Stimulated activated CD8-positive, alpha-beta memory T cell treated with anti-CD3 and anti-CD28 coated beads, Interleukin-7, amount 100 ng/mL, for 24 hours (primary cell): ENCODE measurements at regions not wholly inside any gene's neighbourhood (a gene's known extent, or its start where the extent isn't known, plus 50 kb on each side); places are given as distances from the start of the nearest gene placed in this dataset.

Experiments used
- DNase-seq: peaks from one replicate; pipeline ENCODE4 v3.0.0-alpha.2; 2020; ENCODE audit warnings: low read depth

DNA sequence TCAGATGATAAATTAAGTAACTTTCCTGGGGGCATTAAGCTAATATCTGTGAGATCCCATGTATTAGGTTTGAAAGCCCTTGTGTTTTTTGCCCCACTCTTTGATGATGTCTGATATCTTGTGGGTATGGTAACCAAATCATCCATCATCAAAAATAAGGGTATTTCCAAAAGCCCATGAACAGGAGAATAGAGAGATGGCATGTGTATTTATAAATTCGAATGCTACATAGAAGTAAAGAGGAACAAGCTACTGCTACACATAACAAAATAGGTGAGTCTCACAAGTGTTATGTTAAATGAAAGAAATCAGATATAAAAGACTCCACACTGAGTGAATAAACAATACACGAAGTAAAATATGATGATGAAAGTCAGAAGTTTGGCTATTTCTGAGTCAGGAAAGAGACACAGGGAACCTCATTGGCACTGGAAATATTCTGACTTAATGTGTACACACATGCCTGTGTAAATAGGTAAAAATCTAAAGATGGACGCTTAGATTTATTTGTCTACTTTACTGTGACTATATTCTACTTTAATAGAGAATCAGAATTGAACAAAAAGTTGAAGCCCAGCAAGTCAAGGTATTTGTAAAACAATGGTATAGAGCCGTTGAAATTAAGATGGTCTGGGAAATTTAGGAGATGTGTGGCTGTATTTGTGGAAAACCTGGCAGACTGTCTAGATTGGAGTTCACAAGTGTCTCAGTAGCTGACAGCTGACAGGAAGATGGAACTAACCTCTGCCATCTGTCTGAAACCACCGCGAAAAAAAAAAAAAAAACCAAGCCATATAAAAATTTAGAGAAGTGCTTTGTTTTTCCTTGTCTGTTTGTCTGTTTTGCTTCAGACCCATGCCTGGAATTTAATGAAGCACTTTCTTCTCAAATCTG, 111.0 kb upstream of the TGFBR2 start:
- no peak for DNase-seq

DNA sequence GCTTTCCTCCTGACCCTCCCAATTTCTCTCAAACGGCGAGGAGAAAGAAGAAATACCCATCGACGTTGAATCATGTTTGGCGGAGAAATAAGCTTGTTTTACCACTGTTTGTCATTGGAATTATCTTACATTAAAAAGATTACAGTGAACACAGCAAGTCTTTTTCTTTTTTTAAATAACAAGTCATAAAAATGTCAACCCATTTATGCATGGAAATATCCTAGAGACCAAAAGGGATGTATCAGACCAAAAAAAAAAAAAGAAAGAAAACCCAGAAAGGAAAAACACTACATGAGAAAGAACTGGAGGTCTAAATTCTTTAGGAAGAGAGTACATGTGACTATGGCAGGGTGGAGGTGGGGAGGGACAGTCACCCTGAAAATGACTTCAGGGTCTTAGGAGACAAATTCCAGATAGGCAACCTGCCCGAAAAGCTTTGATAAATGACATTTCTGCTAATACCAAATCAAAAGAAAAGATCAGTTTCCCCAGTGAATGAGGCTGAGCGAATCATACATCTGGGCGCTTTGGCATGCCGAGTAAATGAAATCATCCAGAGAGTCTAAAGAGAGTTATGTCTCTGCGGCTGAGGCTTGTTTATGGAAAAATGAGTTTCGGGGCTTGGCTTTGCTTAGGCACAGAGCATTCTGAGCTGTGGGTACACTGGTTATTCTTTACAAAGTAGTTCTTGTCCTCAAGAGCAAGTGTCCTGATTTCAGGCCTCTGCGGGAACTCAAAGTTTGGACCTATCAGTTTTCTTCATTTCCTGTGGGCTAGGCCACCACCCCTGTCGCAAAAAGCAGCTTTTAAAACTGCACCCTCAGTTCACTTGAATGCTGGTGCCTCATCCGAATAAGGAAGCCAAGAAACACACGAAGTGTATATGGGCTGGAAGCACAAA, 110.1 kb upstream of the TGFBR2 start:
- DNase-seq: no peak

DNA sequence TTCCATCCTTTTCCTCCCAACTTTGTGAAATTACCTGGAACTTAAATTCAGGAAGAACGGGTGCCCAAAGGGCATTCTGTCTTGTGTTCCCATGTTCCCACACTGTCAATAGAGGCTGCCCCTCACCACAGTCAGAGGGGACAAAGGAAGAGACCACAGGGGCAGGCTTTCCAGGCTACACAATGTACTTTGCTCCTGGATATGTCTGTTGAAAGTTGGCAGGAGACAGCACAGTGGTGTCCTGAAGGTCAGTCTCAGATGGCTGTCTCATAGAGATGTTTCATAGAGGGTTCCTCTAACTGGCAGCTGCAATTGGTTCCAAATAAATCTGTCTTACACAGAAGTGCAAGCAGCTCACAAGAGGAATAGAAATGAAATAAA, 107.8 kb upstream of the TGFBR2 start:
- no peak for DNase-seq

DNA sequence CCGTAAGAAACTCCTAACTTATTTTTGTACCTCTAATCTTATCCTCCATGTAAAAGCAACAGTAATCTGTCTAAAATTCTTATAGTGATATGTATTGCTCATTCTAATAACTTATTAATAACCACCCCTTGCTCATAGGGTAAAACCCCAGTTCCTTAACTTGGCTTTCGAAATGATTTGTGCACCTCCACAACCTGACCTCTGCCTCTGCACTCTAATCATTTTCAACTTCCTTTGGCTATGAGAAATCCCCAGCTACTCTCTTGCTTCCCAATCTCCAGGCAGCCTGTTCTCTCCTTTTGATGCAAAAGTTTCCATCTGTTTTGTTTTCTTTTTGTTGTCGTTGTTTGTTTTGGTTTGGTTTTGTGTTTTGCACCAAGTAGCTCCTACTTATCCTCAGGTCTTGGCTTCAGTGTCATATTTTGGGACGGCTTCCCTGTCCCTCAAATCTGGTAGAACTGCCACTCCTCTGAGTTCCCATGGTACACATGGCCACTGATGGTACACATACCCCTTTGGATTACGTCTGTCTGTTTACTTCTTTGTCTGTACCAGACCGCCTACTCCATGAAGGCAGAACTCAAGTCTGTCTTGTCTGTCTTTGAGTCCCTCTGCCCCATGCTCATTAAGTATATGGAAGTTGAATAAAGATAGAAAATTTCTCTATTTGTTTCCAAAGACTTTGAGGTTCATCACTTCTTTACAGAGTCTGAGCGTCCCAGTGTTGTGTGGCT, 105.6 kb upstream of the TGFBR2 start:
- DNase-seq: no peak

DNA sequence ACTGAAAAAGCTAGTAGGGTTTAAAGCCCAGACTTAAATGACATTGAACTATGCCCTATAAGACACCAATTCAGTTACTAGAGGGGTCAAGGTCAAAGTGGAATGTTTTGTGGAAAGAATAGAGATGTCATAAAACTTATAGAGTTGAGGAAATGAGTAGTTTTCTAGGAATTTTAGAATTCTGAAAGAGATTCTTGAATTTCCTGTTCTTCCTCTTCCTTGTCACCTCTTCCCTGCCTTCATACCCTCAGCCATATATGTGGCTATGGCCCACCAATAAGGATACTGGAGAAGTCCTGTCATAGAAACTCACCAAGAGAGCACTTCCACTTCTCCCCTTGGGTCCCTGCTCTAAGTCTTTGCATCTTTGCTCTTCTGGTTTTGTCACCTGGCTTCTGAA, 104.9 kb upstream of the TGFBR2 start:
- no peak for DNase-seq

DNA sequence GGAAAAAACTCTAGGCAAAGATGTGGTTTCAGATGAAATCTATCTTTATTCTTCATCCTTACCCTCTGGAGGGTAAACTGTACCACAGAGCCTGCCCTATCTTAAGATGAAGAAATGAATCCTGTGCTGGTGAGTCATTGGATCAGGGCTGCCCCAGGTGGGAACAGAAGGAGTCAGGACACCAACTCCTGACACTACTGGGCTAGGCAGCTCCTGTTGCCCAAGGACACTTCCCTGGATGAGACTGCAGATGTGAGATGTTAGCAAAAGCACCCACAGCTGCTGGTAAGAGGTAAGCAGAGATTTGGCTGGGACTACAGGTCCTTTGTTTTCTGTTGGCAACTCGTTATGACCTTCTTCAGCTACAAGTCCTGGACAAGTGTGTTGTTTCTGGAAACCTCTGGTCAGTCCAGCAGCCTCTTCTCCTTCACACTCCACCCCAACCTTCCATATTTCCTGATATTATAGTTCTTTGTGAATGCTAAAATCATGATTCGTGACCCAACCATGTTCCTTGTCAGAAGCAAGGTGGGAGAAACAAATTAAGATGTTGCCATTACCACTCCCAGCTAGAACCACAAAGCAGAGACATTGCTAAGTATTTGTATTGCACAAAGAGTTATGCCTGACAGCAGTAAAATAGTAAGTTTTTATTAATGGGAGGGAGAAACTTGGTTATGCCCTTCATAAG, 104.2 kb upstream of the TGFBR2 start:
- DNase-seq: no peak

DNA sequence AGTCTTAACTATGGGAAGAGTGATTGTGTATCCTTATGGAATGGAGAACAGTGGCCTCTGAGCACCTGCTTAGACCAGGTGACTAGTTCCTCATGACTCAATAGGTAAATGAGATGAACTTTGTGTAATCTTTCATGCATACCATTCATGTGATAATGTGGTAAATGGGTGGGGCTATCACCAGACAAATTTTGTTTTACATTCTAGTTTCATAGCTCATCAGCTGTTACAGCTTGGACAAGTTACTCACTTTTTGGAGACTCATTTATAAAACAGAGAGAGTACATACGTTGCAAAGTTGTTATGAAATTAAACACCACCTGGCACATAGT, 103.7 kb upstream of the TGFBR2 start:
- DNase-seq: no peak

DNA sequence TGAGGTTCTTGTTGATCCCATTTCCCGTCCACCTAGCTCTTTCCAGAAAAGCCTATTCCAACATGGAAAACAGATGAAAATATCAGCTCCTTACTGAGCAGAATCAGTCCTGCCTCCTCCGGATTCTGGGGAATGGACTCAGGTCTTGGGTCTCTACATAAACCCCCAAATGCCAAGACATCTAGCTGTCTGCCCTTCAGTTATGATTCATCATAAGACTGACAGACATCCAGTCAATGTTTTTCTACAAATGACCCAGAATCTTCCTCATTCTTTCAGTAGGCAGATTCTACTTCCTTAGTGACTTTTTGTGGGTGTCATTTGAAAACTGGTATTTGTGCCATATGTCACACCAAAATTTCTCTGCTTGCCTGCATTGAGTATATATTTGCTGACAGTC, 103.0 kb upstream of the TGFBR2 start:
- no peak for DNase-seq

DNA sequence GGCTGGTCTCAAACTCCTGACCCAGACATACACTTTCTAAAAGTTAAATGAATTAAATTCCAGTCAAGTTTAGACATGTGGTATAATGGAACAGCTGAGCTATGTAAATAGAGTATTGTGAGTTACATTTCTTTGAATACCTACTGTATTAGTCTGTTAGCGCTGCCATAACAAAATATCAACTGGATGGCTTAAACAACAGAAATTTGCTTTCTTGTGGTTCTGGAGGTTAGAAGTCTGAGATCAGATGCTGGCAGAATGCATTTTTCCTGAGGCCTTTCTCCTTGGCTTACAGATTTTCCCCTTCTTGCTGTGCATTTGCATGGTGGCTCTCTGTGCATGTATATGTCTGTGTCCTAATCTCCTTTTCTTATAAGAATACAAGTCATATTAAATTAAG, 101.5 kb upstream of the TGFBR2 start:
- DNase-seq: no peak

DNA sequence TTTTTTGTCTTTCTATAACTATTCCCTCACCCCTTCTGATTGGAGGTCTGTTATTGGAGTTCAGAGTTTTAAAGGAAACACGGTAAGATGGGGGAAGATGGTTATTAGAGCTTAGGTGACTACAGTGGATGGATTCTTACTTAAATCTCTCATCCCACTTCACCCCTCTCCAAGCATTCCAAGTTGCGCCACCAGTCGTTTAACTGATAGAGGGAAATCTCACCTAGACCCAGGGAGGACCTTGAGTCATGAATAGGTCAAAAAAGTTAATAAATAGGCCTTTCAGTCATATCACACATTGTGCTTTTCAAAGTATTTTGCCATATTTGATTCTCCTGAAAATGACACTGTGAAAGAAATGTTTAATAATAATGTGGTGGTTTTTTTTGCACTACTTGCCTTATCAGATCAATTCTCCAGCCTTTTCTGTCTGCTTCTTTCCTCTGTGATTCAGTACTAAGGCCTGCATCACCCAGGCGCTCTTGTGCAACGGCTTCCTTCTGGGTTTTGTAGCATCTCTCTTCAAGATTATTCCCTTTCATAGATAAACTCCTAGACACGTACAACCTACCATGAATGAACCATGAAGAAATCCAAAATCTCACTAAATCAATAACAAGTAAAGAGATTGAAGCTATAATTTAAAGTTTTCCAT, 100.4 kb upstream of the TGFBR2 start:
- DNase-seq: no peak

DNA sequence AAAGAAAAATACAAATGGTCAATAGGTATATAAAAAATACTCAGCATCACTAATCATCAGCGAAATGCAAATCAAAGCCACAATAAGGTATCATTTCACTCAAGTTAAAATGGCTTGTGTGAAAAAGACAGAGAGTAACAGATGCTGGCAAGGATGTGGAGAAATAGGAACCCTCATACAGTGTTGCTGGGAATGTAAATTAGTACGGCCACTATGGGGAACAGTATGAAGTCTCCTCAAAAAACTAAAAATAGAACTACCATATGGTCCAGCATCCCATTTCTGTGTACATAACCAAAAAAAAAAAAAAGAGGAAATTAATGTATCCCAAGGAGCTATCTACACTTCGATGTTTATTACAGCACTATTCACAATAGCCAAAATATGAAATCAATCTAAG, 98.1 kb upstream of the TGFBR2 start:
- DNase-seq: no peak

DNA sequence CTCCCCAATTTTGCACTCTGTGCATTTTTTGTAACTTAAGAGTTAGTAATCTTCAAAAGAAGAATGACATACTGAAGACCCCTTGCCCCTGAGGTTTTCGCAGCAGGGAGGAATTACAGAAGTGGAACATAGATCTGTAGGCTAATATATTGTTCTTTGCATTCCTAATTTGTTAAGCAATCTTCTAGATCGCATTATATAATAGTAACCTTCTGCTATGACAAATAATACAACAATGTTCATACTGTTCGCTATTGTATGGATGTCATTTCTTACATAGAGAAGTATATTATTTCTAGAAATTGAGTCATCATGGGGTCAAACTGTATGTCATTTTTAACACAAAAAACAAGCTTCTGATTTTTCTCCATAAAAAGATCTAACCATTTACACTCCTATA, 95.8 kb upstream of the TGFBR2 start:
- DNase-seq: no peak

DNA sequence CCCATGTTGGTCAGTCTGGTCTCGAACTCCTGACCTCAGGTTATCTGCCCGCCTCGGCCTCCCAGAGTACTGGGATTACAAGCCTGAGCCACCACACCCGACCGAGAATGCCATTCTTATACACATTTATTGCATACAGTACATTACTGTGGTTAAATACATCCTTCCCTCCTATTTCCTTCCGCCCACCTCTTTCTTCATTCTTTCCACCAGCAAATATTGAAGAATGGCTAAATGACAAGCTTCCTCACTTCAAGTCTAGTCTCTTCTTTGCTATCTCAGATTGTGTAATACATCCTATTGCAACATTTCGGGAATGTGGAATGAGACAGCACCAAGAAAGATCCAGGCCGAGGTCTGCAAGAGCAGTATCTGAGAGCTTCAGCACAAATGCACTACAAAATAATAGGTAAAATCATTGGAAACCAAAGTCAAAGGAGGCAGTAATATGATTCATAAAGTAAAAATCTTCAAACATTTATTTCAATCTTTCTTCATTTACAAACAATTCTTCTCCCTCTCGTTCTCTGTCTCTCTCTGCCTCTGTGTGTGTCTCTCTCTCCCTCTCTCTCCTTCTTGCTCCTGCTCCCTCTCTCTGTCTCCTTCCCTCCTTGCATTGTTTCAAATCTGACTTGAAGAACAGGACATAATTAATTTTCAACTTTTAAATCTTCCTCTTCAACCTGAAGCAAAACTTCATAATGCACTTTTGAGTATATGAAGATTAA, 94.7 kb upstream of the TGFBR2 start:
- no peak for DNase-seq

DNA sequence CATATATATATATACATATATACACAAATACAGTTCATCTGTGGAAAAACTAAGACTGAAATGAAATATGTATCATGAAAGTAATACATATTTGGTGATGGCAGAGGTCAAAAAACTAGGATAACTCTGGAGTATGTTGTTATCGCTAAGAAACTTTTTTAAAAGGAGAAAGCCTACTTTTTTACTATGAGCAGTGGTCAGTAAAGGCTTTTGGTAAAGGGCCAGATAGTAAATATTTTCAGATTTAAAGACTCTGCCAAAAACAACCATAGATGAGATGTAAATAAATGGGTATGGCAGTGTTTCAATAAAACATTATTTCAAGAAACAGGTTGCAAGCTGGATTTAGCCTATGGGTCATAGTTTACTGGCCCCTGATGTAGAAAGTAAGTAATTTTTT, 93.8 kb upstream of the TGFBR2 start:
- DNase-seq: no peak

DNA sequence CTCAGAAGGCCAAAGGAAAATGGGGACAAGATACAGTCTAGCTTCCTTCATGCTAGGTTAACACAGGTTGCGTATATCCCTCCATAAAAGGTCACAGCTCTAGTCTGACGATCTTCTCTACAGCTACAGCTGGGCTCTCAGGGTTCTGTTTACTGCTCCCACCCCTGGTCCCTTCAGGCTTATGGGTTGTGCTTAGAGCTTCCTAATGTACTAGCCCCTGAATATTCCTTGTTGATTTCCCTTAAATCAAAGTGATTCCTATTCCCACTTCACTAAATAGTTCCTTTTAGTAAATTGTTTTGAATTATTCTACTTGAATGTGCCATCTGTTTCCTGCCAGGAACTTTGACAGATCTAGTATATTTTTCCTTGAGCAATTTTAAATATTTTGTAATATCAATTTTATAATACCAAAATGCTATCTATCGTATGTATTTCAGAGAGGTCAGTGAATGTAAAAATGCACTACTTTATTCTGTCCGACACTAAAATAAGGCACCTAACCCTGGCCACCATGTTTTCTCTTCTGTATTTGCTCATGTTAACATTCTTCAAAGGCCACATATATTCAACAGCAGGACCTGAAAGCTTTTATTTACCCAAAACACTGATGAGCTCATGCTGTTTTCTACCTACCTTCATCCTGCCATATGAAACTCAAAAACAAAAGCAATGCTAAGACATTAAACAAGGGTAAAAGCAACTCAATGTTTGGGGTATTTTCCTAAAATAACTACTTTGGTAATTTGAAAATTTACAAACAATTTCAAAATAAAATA, 92.8 kb upstream of the TGFBR2 start:
- no peak for DNase-seq

DNA sequence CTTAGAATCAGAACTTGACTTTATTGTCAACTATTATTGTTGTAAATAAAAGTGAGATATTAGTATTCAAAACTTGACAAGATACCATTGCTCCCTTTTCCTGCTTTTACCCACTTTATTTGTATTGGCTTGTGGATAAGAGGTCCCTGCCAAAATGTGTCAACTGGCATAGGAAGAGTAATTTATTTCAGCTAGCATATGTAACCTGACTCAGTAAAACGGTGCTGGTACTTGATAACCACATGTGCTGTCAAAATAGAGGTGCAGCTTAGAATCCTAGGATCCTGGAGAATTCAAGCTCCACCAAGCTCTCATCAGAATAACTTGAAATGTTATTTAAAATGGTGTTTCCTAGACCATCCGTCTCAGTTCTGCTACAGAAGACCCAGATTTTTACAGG, 90.2 kb upstream of the TGFBR2 start:
- DNase-seq: no peak

DNA sequence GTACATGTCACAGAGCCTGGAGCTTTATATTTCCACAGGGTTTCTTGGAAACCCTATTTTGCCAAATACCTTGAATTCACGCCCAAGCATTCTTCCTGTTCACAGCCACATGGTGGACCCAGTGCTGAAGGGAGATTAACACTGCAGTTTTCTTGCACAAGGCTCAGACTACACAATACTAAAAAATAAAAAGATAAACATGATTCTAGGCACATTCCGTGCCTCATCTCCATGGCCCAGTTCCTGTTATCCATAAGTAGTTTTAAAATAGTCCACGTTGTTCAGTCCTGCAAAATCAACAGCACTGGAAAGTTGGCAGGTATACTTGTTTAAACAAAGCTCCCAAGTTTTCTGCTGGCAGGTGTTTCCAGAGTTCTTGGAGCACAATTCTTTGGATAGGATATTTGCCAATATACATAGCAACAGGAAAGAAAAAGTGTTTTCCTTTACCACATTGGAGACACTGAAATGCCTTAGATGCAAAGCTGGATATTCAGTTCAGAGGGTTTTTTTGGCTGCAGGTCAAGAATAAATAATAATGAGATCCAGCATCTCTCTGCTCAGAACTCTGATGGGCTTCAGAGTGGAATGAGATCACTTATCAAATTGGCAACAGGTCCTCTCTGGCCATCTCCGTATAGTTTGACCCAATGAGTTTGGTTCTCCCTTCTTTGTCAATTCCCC, 88.1 kb upstream of the TGFBR2 start:
- DNase-seq: no peak

DNA sequence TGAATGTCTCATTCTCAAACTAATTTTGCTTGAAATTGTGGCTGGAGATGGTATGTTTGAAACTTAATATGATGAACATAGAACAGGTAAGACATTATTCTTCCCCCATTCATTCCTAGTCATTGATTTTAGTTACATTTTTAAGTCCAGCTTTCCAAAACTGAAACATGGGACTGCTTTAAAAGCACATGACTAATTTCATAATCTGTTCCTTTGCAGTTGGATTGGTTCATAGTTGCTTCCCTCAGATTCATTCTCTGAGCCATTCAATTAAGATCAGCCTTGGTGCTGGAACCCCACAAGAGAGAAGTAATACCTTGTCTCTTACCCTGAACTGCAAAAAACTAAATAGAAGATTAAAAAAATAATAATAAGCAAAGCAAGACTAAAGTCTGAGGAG, 87.5 kb upstream of the TGFBR2 start:
- no peak for DNase-seq

DNA sequence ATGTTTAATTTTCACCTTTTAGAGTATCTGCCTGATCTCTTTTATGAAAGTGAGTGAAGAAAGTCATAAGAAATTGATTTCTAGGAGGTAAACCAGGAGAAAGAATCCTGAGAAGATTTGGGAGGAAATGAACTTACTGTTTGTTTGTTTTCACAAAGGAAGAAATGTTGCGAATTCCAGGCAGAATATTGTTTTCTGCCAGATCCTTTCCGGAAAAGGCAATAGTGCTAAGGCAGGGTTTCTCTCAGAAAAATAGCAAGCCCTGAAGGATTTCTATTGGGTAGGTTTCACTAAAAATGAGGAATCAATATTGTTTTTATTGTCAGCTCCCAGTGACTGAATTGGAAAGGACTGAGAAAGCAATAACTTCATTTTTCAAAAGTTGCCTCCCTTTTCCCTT, 85.7 kb upstream of the TGFBR2 start:
- no peak for DNase-seq
